ENCODE measurements at regions not wholly inside any gene's neighbourhood (a gene's known extent, or its start where the extent isn't known, plus 50 kb on each side); places are given as distances from the start of the nearest gene placed in this dataset.

DNA sequence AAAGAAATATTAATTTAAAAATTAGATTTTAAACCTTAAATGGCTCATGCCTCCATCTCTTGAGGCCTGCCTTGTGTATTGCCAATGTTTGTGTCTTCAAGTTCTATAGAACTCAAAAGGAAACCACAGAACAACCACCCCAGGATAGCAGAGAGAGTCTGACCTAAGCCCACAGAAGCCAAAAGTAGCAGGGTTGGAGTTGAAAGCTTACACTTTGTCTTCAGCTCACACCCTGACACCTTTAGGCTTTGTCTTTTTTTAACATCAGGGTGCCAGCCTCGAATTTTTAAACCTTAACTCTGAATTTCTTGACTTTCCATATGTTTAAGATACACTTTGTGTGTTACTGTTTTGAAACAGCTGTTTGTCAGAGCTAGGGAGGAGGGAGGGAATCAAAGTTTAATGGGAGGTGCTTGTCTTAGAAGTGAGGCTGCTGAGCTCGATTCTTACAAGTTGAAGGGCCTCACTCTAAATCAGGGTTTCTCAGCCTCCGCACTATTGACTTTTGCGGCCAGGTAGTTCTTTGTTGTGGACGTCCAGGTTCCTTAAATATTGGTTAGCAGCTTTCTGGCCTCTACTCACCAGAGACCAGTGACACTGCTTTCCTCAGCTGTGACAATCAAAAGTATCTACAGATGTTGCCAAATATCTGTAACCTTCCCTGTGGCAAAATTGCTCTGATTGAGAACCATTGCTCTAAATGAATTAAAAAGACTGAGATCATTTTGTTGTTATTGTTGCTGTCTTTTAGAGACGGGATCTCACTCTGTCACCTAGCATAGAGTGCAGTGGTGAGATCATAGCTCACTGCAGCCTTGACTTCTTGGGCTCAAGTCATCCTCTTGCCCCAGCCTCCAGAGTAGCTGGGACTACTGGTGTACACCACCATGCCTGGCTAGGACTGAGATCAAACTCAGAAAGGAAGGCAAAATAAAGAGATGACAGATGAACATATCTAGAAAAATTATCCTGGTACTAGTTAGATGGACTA lies 139.2 kb upstream of the EOMES start:
- ChIA-PET CTCF (no interaction called here), POLR2A (no interaction called here)
- DNase-seq (ENCODE audit: low read depth, low spot score) (no peak), ATAC-seq (no peak)
- in situ Hi-C loops (cut with HindIII; ENCODE audit: low pct_unique_long_range_greater_than_20kb, low sequenced_read_pairs) (no loop called here), intact Hi-C loops (cut with micrococcal nuclease; ENCODE audit: unreplicated experiment) (no loop called here)
- no peaks in the 10 kb centered on the region for H3K27me3 ChIP-seq (ENCODE audit: control insufficient read depth, insufficient read depth, low read length)
- no TSS peak for BruUV-seq (replicated peaks)
- no peaks in the 10 kb centered on the region for H3K4me1 ChIP-seq (ENCODE audit: control insufficient read depth, insufficient read depth, low read length)
- H3K36me3 ChIP-seq (ENCODE audit: control insufficient read depth, insufficient read depth, low read length) = no peaks in the 10 kb centered on the region
- H3K9me3 ChIP-seq (ENCODE audit: control insufficient read depth, insufficient read depth, low read depth, low read length) = no peaks in the 10 kb centered on the region
- no peak overlapping the region for H3K4me3 ChIP-seq (ENCODE audit: low read depth in 2 of 2, low read length in 2 of 2)
- H3K27ac ChIP-seq (ENCODE audit: low read length) = no peak overlapping the region
- TF ChIP-seq, protein P1, sequence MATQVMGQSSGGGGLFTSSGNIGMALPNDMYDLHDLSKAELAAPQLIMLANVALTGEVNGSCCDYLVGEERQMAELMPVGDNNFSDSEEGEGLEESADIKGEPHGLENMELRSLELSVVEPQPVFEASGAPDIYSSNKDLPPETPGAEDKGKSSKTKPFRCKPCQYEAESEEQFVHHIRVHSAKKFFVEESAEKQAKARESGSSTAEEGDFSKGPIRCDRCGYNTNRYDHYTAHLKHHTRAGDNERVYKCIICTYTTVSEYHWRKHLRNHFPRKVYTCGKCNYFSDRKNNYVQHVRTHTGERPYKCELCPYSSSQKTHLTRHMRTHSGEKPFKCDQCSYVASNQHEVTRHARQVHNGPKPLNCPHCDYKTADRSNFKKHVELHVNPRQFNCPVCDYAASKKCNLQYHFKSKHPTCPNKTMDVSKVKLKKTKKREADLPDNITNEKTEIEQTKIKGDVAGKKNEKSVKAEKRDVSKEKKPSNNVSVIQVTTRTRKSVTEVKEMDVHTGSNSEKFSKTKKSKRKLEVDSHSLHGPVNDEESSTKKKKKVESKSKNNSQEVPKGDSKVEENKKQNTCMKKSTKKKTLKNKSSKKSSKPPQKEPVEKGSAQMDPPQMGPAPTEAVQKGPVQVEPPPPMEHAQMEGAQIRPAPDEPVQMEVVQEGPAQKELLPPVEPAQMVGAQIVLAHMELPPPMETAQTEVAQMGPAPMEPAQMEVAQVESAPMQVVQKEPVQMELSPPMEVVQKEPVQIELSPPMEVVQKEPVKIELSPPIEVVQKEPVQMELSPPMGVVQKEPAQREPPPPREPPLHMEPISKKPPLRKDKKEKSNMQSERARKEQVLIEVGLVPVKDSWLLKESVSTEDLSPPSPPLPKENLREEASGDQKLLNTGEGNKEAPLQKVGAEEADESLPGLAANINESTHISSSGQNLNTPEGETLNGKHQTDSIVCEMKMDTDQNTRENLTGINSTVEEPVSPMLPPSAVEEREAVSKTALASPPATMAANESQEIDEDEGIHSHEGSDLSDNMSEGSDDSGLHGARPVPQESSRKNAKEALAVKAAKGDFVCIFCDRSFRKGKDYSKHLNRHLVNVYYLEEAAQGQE (IDR thresholded peaks at IDR 0.05; ENCODE audit: insufficient read depth in 1 of 2, low read depth in 2 of 2, low read length in 1 of 2) = no peak

DNA sequence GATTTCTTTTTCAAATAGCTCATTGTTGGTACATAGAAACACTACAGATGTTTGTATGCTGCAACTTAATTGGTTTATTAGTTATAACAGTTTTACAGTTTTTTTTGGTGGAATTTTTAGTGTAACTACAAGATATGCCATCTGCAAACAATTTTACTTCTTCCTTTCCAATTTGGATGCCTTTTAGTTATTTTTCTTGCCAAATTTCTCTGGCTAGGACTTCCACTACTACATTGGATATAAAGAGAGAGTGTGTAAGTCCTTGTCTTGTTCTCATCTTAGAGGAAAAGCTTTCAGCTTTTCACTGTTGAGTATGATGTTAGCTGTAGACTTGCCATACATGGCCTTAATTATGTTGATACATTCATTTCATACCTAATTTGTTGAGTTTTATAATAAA lies 143.6 kb upstream of the EOMES start:
- no peaks in the 10 kb centered on the region for H3K4me1 ChIP-seq (ENCODE audit: control insufficient read depth, insufficient read depth, low read length)
- no peaks in the 10 kb centered on the region for H3K27me3 ChIP-seq (ENCODE audit: control insufficient read depth, insufficient read depth, low read length)
- H3K36me3 ChIP-seq (ENCODE audit: control insufficient read depth, insufficient read depth, low read length) = no peaks in the 10 kb centered on the region
- H3K4me3 ChIP-seq (ENCODE audit: low read depth in 2 of 2, low read length in 2 of 2) = no peak overlapping the region
- intact Hi-C loops (cut with micrococcal nuclease; ENCODE audit: unreplicated experiment) (no loop called here), in situ Hi-C loops (cut with HindIII; ENCODE audit: low pct_unique_long_range_greater_than_20kb, low sequenced_read_pairs) (no loop called here)
- no peak for TF ChIP-seq POLR2AphosphoS5 (IDR thresholded peaks at IDR 0.05; ENCODE audit: low read depth, low read length)
- TF ChIP-seq TCF7L2 (IDR thresholded peaks at IDR 0.05; ENCODE audit: low read depth, low read length) = no peak
- TF ChIP-seq, protein P2, sequence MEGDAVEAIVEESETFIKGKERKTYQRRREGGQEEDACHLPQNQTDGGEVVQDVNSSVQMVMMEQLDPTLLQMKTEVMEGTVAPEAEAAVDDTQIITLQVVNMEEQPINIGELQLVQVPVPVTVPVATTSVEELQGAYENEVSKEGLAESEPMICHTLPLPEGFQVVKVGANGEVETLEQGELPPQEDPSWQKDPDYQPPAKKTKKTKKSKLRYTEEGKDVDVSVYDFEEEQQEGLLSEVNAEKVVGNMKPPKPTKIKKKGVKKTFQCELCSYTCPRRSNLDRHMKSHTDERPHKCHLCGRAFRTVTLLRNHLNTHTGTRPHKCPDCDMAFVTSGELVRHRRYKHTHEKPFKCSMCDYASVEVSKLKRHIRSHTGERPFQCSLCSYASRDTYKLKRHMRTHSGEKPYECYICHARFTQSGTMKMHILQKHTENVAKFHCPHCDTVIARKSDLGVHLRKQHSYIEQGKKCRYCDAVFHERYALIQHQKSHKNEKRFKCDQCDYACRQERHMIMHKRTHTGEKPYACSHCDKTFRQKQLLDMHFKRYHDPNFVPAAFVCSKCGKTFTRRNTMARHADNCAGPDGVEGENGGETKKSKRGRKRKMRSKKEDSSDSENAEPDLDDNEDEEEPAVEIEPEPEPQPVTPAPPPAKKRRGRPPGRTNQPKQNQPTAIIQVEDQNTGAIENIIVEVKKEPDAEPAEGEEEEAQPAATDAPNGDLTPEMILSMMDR (IDR thresholded peaks at IDR 0.05) = no peak
- no peak for TF ChIP-seq SIN3A (IDR thresholded peaks at IDR 0.05; ENCODE audit: borderline replicate concordance, insufficient read depth, low read depth, low read length)
- TF ChIP-seq, protein P1 (IDR thresholded peaks at IDR 0.05; ENCODE audit: insufficient read depth in 1 of 2, low read depth in 2 of 2, low read length in 1 of 2) = no peak
- BruUV-seq (replicated peaks) = no TSS peak
- H3K27ac ChIP-seq (ENCODE audit: low read length) = no peak overlapping the region
- no peak for DNase-seq (ENCODE audit: low read depth, low spot score)
- no peak for ATAC-seq
- H3K9me3 ChIP-seq (ENCODE audit: control insufficient read depth, insufficient read depth, low read depth, low read length) = peaks cover 3% of the 10 kb centered on the region; the same call in 1 of the 2 replicates
- ChIA-PET POLR2A (no interaction called here), CTCF (no interaction called here)
